ENCODE measurements at regions not wholly inside any gene's neighbourhood (a gene's known extent, or its start where the extent isn't known, plus 50 kb on each side); places are given as distances from the start of the nearest gene placed in this dataset.

DNA sequence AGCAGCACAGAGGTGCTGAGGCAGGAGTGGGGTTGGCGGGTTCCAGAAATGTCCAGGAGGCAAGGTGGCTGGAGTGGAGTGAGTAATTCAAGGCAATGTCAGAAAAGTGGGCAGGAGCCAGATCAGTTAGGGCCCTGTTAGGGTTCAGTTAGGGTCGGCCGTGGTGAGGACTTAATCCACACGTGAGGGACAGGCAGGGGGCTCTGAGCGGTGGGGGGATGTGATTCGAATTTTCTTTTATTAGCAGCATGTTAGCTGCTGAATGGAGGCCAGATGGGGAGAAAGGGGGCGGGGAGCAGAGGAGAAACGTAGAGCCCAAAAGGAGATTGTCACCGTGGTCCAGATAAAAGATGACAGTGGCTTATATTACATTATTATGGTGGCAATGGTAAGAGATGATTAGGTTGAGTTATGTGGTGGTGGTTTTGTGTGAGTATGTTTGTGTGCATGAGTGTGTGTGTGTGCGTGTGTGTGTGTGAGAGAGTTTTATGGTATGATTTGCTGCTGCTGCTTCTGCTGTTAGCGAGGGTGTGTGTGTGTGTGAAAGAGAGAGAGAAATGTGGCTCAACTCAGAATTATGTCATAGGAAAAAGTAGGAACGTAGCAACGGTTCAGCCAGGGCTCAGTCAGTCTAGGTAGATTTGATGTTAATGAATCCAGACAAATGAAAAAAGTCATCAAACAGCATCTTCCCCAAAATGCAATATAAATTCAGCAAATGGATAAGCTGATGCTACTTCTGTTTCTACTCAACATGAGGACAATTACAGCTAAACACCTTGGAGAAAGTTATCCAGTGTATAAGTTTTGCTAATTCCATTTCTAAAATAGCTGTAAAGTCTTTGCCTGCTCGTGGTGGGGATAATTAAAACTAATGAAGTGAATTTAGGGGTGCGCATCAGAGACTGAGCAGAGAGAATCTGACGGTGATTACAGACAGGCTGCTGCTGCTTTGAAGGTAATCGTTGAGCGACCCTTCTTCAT lies 390.6 kb downstream of the HAPSTR1 start:
- Histone ChIP-seq H3K27me3 (replicated peaks; ENCODE audit: insufficient read depth) (no peaks in the 10 kb centered on the region), H2AFZ (no peak overlapping the region), H3K9ac (no peak overlapping the region), H3K4me1 (ENCODE audit: insufficient read depth) (no peaks in the 10 kb centered on the region), H3K27ac (no peak overlapping the region), H3F3A (ENCODE audit: insufficient read depth) (no peaks in the 10 kb centered on the region), H3K79me2 (ENCODE audit: insufficient read depth) (no peaks in the 10 kb centered on the region), H3K36me3 (ENCODE audit: low read depth) (no peaks in the 10 kb centered on the region), H3K9me3 (ENCODE audit: low read depth) (no peaks in the 10 kb centered on the region), H3K4me2 (ENCODE audit: unreplicated experiment) (no peak overlapping the region), H3K9me2 (ENCODE audit: insufficient read depth) (no peaks in the 10 kb centered on the region), H3K4me3 (no peak overlapping the region), H4K20me1 (ENCODE audit: insufficient read depth) (no peaks in the 10 kb centered on the region)
- WGBS, 2 experiments (ENCODE audit: low coverage in 1 of 2, low lambda C conversion rate in 2 of 2, missing lambda C conversion rate in 2 of 2) = 6 to 8% methylated on average over 18 of the region's 18 CpGs
- in situ Hi-C loops (cut with MboI) = no loop called here
- DNase-seq = no peak
- TF ChIP-seq EZH2 (IDR thresholded peaks at IDR 0.05; ENCODE audit: insufficient read depth, poor library complexity, severe bottlenecking) (no peak), EZH2phosphoT487 (IDR thresholded peaks at IDR 0.05; ENCODE audit: insufficient read depth, low read depth) (no peak)

DNA sequence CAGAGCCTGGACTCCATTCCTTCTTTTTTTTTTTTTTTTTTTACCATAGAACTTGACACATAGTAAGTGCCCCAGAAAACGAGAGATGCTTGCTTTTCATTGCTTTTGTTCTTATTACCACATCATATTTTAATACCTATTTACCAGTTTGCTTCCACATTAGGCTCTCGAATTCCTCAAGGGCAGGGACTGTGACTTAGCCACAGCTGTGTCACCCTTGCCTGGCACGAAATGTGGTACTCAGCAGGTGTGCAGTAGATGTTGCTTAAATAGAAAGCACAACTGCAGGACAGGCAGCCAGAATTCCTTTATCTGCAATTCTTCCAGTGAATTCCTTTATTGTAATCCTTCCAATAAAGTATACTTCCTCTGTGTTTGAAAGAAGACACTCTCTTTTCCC lies 393.0 kb downstream of the HAPSTR1 start:
- H3K9me2 ChIP-seq (ENCODE audit: insufficient read depth) = no peaks in the 10 kb centered on the region
- 15% methylated on average over 3 of the region's 3 CpGs for WGBS, 2 experiments (ENCODE audit: low coverage in 1 of 2, low lambda C conversion rate in 2 of 2, missing lambda C conversion rate in 2 of 2)
- H3K4me1 ChIP-seq (ENCODE audit: insufficient read depth) = no peaks in the 10 kb centered on the region
- no peak overlapping the region for H2AFZ ChIP-seq
- H4K20me1 ChIP-seq (ENCODE audit: insufficient read depth) = no peaks in the 10 kb centered on the region
- no peaks in the 10 kb centered on the region for H3K36me3 ChIP-seq (ENCODE audit: low read depth)
- H3K27ac ChIP-seq = no peak overlapping the region
- TF ChIP-seq EZH2 (IDR thresholded peaks at IDR 0.05; ENCODE audit: insufficient read depth, poor library complexity, severe bottlenecking) (no peak), EZH2phosphoT487 (IDR thresholded peaks at IDR 0.05; ENCODE audit: insufficient read depth, low read depth) (no peak)
- H3K9me3 ChIP-seq (ENCODE audit: low read depth) = no peaks in the 10 kb centered on the region
- DNase-seq = no peak
- no peak overlapping the region for H3K9ac ChIP-seq
- no peaks in the 10 kb centered on the region for H3K79me2 ChIP-seq (ENCODE audit: insufficient read depth)
- in situ Hi-C loops (cut with MboI) = no loop called here
- no peak overlapping the region for H3K4me2 ChIP-seq (ENCODE audit: unreplicated experiment)
- no peak overlapping the region for H3K4me3 ChIP-seq
- no peaks in the 10 kb centered on the region for H3F3A ChIP-seq (ENCODE audit: insufficient read depth)
- no peaks in the 10 kb centered on the region for H3K27me3 ChIP-seq (replicated peaks; ENCODE audit: insufficient read depth)

DNA sequence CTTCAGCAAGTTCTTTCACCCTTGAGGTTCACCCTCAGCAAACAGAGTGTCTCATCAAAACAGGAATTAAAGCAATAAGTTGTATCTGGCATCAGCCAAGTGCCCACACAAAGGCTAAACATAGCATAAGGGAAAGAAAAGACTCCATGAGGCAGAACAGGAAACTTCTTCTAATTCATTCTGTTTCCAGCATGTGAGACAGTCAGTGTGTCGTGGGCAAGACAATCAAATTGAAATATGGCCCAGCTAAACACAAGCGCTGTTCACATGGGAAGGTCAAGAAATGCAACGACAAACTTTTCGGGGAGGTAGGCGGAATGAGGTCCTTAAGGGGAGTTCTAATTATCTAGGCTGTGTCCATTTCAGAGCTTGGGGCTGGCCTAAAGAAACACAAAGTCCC lies 393.4 kb downstream of the HAPSTR1 start:
- no peak for DNase-seq
- TF ChIP-seq EZH2phosphoT487 (IDR thresholded peaks at IDR 0.05; ENCODE audit: insufficient read depth, low read depth) (no peak), EZH2 (IDR thresholded peaks at IDR 0.05; ENCODE audit: insufficient read depth, poor library complexity, severe bottlenecking) (no peak)
- no peak overlapping the region for H3K4me3 ChIP-seq
- H3K27me3 ChIP-seq (replicated peaks; ENCODE audit: insufficient read depth) = no peaks in the 10 kb centered on the region
- H3K4me2 ChIP-seq (ENCODE audit: unreplicated experiment) = no peak overlapping the region
- H3K9me2 ChIP-seq (ENCODE audit: insufficient read depth) = no peaks in the 10 kb centered on the region
- H3K79me2 ChIP-seq (ENCODE audit: insufficient read depth) = no peaks in the 10 kb centered on the region
- no peak overlapping the region for H3K27ac ChIP-seq
- in situ Hi-C loops (cut with MboI) = no loop called here
- H4K20me1 ChIP-seq (ENCODE audit: insufficient read depth) = no peaks in the 10 kb centered on the region
- H3K4me1 ChIP-seq (ENCODE audit: insufficient read depth) = no peaks in the 10 kb centered on the region
- 6 to 8% methylated on average over 5 of the region's 5 CpGs for WGBS, 2 experiments (ENCODE audit: low coverage in 1 of 2, low lambda C conversion rate in 2 of 2, missing lambda C conversion rate in 2 of 2)
- no peaks in the 10 kb centered on the region for H3K36me3 ChIP-seq (ENCODE audit: low read depth)
- no peaks in the 10 kb centered on the region for H3F3A ChIP-seq (ENCODE audit: insufficient read depth)
- no peak overlapping the region for H3K9ac ChIP-seq
- no peaks in the 10 kb centered on the region for H3K9me3 ChIP-seq (ENCODE audit: low read depth)
- no peak overlapping the region for H2AFZ ChIP-seq

DNA sequence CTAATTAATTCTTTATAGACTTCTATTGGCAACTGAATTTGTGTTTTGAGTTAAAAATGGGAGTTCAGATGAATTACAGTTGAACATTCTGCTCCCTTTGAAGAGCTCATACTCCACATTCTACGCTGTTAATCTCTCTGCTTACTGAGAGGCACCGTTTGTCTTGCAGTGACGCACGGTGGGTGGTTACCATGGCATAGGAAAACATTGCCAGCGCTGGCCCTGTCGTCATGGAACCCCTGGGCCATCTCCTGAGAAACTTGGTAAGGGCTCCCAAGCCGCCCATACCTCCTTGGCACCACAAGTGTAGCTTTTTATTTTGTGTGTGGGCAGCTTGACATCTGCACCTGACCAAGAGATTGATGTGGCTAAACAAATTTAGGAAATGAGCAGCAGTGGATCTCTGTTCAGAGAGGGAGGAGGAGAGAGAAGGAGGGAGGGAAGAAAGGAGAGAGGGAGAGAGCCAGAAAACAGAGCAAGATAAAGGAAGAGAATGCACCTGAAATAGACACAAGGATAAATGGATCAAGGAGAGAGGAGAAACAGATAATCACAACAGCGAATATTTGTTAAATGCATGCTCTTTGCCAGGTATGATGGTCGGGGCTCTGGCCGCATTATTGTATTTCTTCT lies 398.5 kb downstream of the HAPSTR1 start:
- H3K79me2 ChIP-seq (ENCODE audit: insufficient read depth) = no peaks in the 10 kb centered on the region
- H4K20me1 ChIP-seq (ENCODE audit: insufficient read depth) = no peaks in the 10 kb centered on the region
- H3F3A ChIP-seq (ENCODE audit: insufficient read depth) = no peaks in the 10 kb centered on the region
- no peak for DNase-seq
- no peak overlapping the region for H3K4me2 ChIP-seq (ENCODE audit: unreplicated experiment)
- in situ Hi-C loops (cut with MboI) = no loop called here
- H3K27me3 ChIP-seq (replicated peaks; ENCODE audit: insufficient read depth) = no peaks in the 10 kb centered on the region
- 7 to 10% methylated on average over 10 of the region's 10 CpGs for WGBS, 2 experiments (ENCODE audit: low coverage in 1 of 2, low lambda C conversion rate in 2 of 2, missing lambda C conversion rate in 2 of 2)
- H3K9me2 ChIP-seq (ENCODE audit: insufficient read depth) = no peaks in the 10 kb centered on the region
- no peak overlapping the region for H3K9ac ChIP-seq
- no peak overlapping the region for H2AFZ ChIP-seq
- no peaks in the 10 kb centered on the region for H3K9me3 ChIP-seq (ENCODE audit: low read depth)
- no peak overlapping the region for H3K4me3 ChIP-seq
- no peaks in the 10 kb centered on the region for H3K36me3 ChIP-seq (ENCODE audit: low read depth)
- TF ChIP-seq EZH2phosphoT487 (IDR thresholded peaks at IDR 0.05; ENCODE audit: insufficient read depth, low read depth) (no peak), EZH2 (IDR thresholded peaks at IDR 0.05; ENCODE audit: insufficient read depth, poor library complexity, severe bottlenecking) (no peak)
- no peaks in the 10 kb centered on the region for H3K4me1 ChIP-seq (ENCODE audit: insufficient read depth)
- no peak overlapping the region for H3K27ac ChIP-seq
